HCT116 (cell line): ENCODE measurements at regions not wholly inside any gene's neighbourhood (a gene's known extent, or its start where the extent isn't known, plus 50 kb on each side); places are given as distances from the start of the nearest gene placed in this dataset.

Experiments
- ATAC-seq: fragments of 200-7000 bp; cut with Tn5 transposase; 2 replicates; pipeline ENCODE4 v1.9.1; 2020; ENCODE audit warnings: mild to moderate bottlenecking, moderate library complexity
- BruUV-seq: library from RNA; stranded (reverse); fragments of 400-500 nt; replicated peaks from 2 replicates; lab custom pipeline; 2021; lab: Mats Ljungman, UMichigan
- CTCF ChIA-PET: fragments of 300-600 bp; sonication (Branson Sonifier 250); formaldehyde crosslinking; loops from one replicate; lab custom pipeline; 2021; ENCODE audit warnings: antibody characterized with exemption; lab: Charles Lee
- POLR2A ChIA-PET: fragments of 300-600, 350-600 bp; sonication (Branson Sonifier 250); formaldehyde crosslinking; loops from one replicate; lab custom pipeline; 2021; ENCODE audit warnings: antibody characterized with exemption; lab: Charles Lee
- RAD21 ChIA-PET, 2 experiments: fragments of 300-600 bp; sonication (Branson Sonifier 250); formaldehyde crosslinking; loops; one replicate each; lab custom pipeline; 2023; ENCODE audit warnings: low total read pairs in 2 of 2; ENCODE audit not compliant: uncharacterized antibody in 2 of 2, unreplicated experiment in 2 of 2, low non-redundant PET in 1 of 2; lab: Charles Lee
- DNase-seq: peaks from one replicate; pipeline ENCODE4 v3.0.0-alpha.2; 2010; ENCODE audit warnings: low read depth, low spot score
- H2AFZ ChIP-seq: fragments of 200-600 bp; shearing (Covaris generic), sonication (generic); 2 replicates; pipeline ENCODE4 v1.6.1; 2017; ENCODE audit warnings: low read depth, mixed run types, mixed read lengths, antibody characterized with exemption, low read length; ENCODE audit not compliant: poor library complexity, severe bottlenecking
- H3K27ac ChIP-seq: 2 replicates; pipeline ENCODE4 v1.5.1; 2012; ENCODE audit warnings: low read depth, low read length
- H3K27me3 ChIP-seq: fragments of 200-600 bp; sonication (generic); 2 replicates; pipeline ENCODE4 v1.6.1; 2016; ENCODE audit warnings: mixed run types, low read length, mixed read lengths; ENCODE audit not compliant: insufficient read depth
- H3K36me3 ChIP-seq, 2 experiments: fragments of 200-500 bp in 1 of 2; fragments of 200-600 bp in 1 of 2; sonication (Bioruptor generic) in 1 of 2; sonication (generic) in 1 of 2; 2 replicates each; pipeline versions ENCODE4 v1.5.1 to v1.6.1; 2014 to 2016; ENCODE audit warnings: low read length in 2 of 2, inconsistent platforms in 1 of 2, mixed read lengths in 1 of 2, mixed run types in 1 of 2; ENCODE audit not compliant: insufficient read depth in 2 of 2, control insufficient read depth in 1 of 2
- H3K4me1 ChIP-seq, 2 experiments: fragments of 200-600 bp in 1 of 2; sonication (generic) in 1 of 2; 2 replicates each; pipeline versions ENCODE4 v1.5.1 to v1.6.1; 2012 to 2017; ENCODE audit warnings: low read length in 2 of 2, inconsistent platforms in 1 of 2, mild to moderate bottlenecking in 1 of 2, mixed read lengths in 1 of 2, mixed run types in 1 of 2, moderate library complexity in 1 of 2; ENCODE audit not compliant: insufficient read depth in 2 of 2, control insufficient read depth in 1 of 2
- H3K4me2 ChIP-seq: fragments of 200-600 bp; sonication (generic); 2 replicates; pipeline ENCODE4 v1.6.1; 2017; ENCODE audit warnings: mixed run types, low read length, mixed read lengths
- H3K4me3 ChIP-seq, 2 experiments: fragments of 200-600 bp in 1 of 2; sonication (generic) in 1 of 2; replicated peaks in 1 of 2; 2 replicates each; pipeline ENCODE4 v1.5.1; 2011 to 2016; ENCODE audit warnings: low read length in 2 of 2, control low read depth in 1 of 2, low read depth in 1 of 2, mild to moderate bottlenecking in 1 of 2, mixed read lengths in 1 of 2, mixed run types in 1 of 2
- H3K79me2 ChIP-seq: fragments of 200-600 bp; sonication (generic); 2 replicates; pipeline ENCODE4 v1.6.1; 2017; ENCODE audit warnings: mild to moderate bottlenecking, mixed run types, low read length, moderate library complexity, mixed read lengths; ENCODE audit not compliant: insufficient read depth
- H3K9ac ChIP-seq: fragments of 200-600 bp; sonication (generic); 2 replicates; pipeline ENCODE4 v1.6.1; 2016; ENCODE audit warnings: low read length, mixed read lengths
- H3K9me2 ChIP-seq: fragments of 200-600 bp; sonication (generic), shearing (Covaris generic); 2 replicates; pipeline ENCODE4 v1.6.1; 2017; ENCODE audit warnings: mixed run types, mild to moderate bottlenecking, moderate library complexity; ENCODE audit not compliant: insufficient read depth
- H3K9me3 ChIP-seq, 2 experiments: fragments of 200-500 bp in 1 of 2; fragments of 200-600 bp in 1 of 2; sonication (Bioruptor generic) in 1 of 2; sonication (generic) in 1 of 2; 2 replicates each; pipeline ENCODE4 v1.6.1; 2014 to 2017; ENCODE audit warnings: low read length in 2 of 2, mixed read lengths in 2 of 2, inconsistent platforms in 1 of 2, low read depth in 1 of 2, mild to moderate bottlenecking in 1 of 2, mixed run types in 1 of 2, moderate library complexity in 1 of 2; ENCODE audit not compliant: control insufficient read depth in 1 of 2, insufficient read depth in 1 of 2
- H4K20me1 ChIP-seq: fragments of 200-600 bp; sonication (generic), shearing (Covaris generic); 2 replicates; pipeline ENCODE4 v1.6.1; 2017; ENCODE audit warnings: mixed run types, mild to moderate bottlenecking, moderate library complexity; ENCODE audit not compliant: insufficient read depth
- CBX3 ChIP-seq: IDR thresholded peaks from 2 replicates; pipeline ENCODE4 v1.6.1; 2012; ENCODE audit warnings: low read depth
- CEBPB ChIP-seq: IDR thresholded peaks from 2 replicates; pipeline ENCODE4 v1.6.1; 2012; ENCODE audit warnings: low read depth
- CTCF ChIP-seq, 3 experiments: fragments of 200-600 bp in 1 of 3; sonication (generic) in 1 of 3; IDR thresholded peaks in 2 of 3; conservative IDR thresholded peaks in 1 of 3; 2 replicates each; pipeline ENCODE4 v1.5.1; 2012 to 2017; ENCODE audit warnings: low read depth in 2 of 3, low read length in 2 of 3, antibody characterized with exemption in 1 of 3, borderline replicate concordance in 1 of 3, control low read depth in 1 of 3, mild to moderate bottlenecking in 1 of 3, mixed read lengths in 1 of 3, mixed run types in 1 of 3, moderate library complexity in 1 of 3; ENCODE audit not compliant: insufficient read depth in 1 of 3
- EGR1 ChIP-seq: IDR thresholded peaks from 2 replicates; pipeline ENCODE4 v1.6.1; 2012; ENCODE audit warnings: low read depth
- EZH2phosphoT487 ChIP-seq: fragments of 200-600 bp; IDR thresholded peaks from 2 replicates; pipeline ENCODE4 v1.6.1; 2018; ENCODE audit warnings: antibody characterized with exemption, borderline replicate concordance
- JUND ChIP-seq: IDR thresholded peaks from 2 replicates; pipeline ENCODE4 v1.6.1; 2012
- MAX ChIP-seq: IDR thresholded peaks from 2 replicates; pipeline ENCODE4 v1.6.1; 2012
- POLR2A ChIP-seq: IDR thresholded peaks from 2 replicates; pipeline ENCODE4 v1.7.0; 2011; ENCODE audit warnings: borderline replicate concordance; ENCODE audit not compliant: insufficient read depth, insufficient read length; ENCODE audit errors: extremely low read depth
- REST ChIP-seq: IDR thresholded peaks from 2 replicates; pipeline ENCODE4 v1.6.1; 2012; ENCODE audit warnings: low read depth
- SIN3A ChIP-seq: IDR thresholded peaks from 2 replicates; pipeline ENCODE4 v1.6.1; 2012; ENCODE audit warnings: low read depth
- SP1 ChIP-seq: IDR thresholded peaks from 2 replicates; pipeline ENCODE4 v1.6.1; 2012; ENCODE audit warnings: low read depth
- SRF ChIP-seq: IDR thresholded peaks from 2 replicates; pipeline ENCODE4 v1.6.1; 2012; ENCODE audit warnings: low read depth
- TCF7L2 ChIP-seq: IDR thresholded peaks from 2 replicates; pipeline ENCODE4 v1.7.0; 2011; ENCODE audit warnings: borderline replicate concordance, inconsistent platforms; ENCODE audit not compliant: insufficient read depth, insufficient read length; ENCODE audit errors: extremely low read depth
- YY1 ChIP-seq: IDR thresholded peaks from 2 replicates; pipeline ENCODE4 v1.6.1; 2011; ENCODE audit warnings: low read length, low read depth, moderate library complexity, mild to moderate bottlenecking; ENCODE audit not compliant: insufficient replicate concordance; ENCODE audit errors: extremely low read depth
- ZFX ChIP-seq: fragments of 450-650 bp; IDR thresholded peaks from 2 replicates; pipeline ENCODE4 v1.6.1; 2017
- ZNF274 ChIP-seq: fragments of 200-500 bp; sonication (Bioruptor generic); IDR thresholded peaks from 2 replicates; pipeline ENCODE4 v1.6.1; 2014; ENCODE audit warnings: mild to moderate bottlenecking, low read depth, low read length, inconsistent platforms
- intact Hi-C: fragments of 100-400 bp; cut with micrococcal nuclease; formaldehyde crosslinking; loops from 2 replicates; pipeline ENCODE4 v1.10.0; 2022
- TF ChIP-seq, protein P1 (sequence below): IDR thresholded peaks from 2 replicates; pipeline ENCODE4 v1.6.1; 2012

DNA sequence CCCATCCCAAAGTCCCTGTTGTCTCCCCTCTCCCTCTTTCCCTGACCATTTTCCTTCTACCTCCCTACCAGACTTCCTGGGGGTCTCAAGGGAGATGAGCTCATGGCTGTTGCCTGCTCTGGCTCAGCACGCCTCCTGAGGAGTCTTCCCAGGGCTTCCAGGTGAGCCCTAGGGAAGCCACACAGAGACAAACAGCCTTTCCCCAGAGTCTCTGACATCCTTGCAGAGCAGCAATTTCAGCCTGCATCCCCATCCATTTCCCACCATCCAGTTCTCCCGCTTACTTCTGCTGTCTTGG lies 189.2 kb upstream of the LINGO1 start:
- Histone ChIP-seq H3K4me3 (no peak overlapping the region), H3K9me3 (no peaks in the 10 kb centered on the region), H3K27me3 (no peaks in the 10 kb centered on the region; the same call in 1 of the 2 replicates), H4K20me1 (no peaks in the 10 kb centered on the region), H3K9me2 (no peaks in the 10 kb centered on the region), H3K36me3 (no peaks in the 10 kb centered on the region), H3K79me2 (no peaks in the 10 kb centered on the region)
- POLR2A ChIA-PET: no interaction called here
- CTCF ChIA-PET: interaction anchor here (0.7 to 3.5 kb wide), 14 partner anchors 8 to 703 kb away, joined by 3 to 72 read pairs (median 7); partner anchors contain the start of gene LINGO1
- no peak for ATAC-seq
- intact Hi-C loops: loop anchor here (1.0 to 5.0 kb wide), 6 partner anchors 163 to 800 kb away; no protein-coding TSS in a partner anchor
- RAD21 ChIA-PET: interaction anchor here (0.6 to 2.8 kb wide), 6 partner anchors 53 to 232 kb away, joined by 3 to 15 read pairs (median 5); partner anchors contain the start of gene LINGO1 (in 1 of the 2)
- TF ChIP-seq ZFX: no peak
- TF ChIP-seq JUND: no peak
- no peak for TF ChIP-seq MAX
- no peak for TF ChIP-seq YY1
- no peak for TF ChIP-seq ZNF274
- no peak for TF ChIP-seq CTCF (IDR thresholded peaks at IDR 0.05 in 2 of 3, conservative IDR thresholded peaks at IDR 0.05 in 1 of 3; ENCODE audit: borderline replicate concordance in 1 of 3, insufficient read depth in 1 of 3, low read depth in 2 of 3, low read length in 2 of 3)
- no peak for TF ChIP-seq REST
- no peak for TF ChIP-seq SIN3A
- TF ChIP-seq, protein P1, sequence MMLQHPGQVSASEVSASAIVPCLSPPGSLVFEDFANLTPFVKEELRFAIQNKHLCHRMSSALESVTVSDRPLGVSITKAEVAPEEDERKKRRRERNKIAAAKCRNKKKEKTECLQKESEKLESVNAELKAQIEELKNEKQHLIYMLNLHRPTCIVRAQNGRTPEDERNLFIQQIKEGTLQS: no peak
- TF ChIP-seq EGR1: no peak
- no peak for TF ChIP-seq EZH2phosphoT487
- TF ChIP-seq TCF7L2: no peak
- no peak for TF ChIP-seq SRF
- no peak for TF ChIP-seq CEBPB
- TF ChIP-seq SP1: no peak
- TF ChIP-seq CBX3: no peak
- TF ChIP-seq POLR2A: no peak
- TF ChIP-seq, all 23 proteins: peak for 0
- DNase-seq: no peak
- no peak overlapping the region for H2AFZ ChIP-seq
- BruUV-seq: no TSS peak
- no peak overlapping the region for H3K9ac ChIP-seq
- no peak overlapping the region for H3K4me2 ChIP-seq
- peaks cover 0 to 12% of the 10 kb centered on the region in 2 experiments; a peak in 2 of 4 replicates for H3K4me1 ChIP-seq
- H3K27ac ChIP-seq: no peak overlapping the region
